ENCODE measurements at regions not wholly inside any gene's neighbourhood (a gene's known extent, or its start where the extent isn't known, plus 50 kb on each side); places are given as distances from the start of the nearest gene placed in this dataset.

- TF ChIP-seq CTCF (IDR thresholded peaks at IDR 0.05) (no peak), POLR2A (IDR thresholded peaks at IDR 0.05) (no peak)
Observed at GRCh38 chr5:120901199-120901598, 437.1 kb downstream of the PRR16 start.

Data from transverse colon (tissue), 3 donors.